ENCODE measurements at regions not wholly inside any gene's neighbourhood (a gene's known extent, or its start where the extent isn't known, plus 50 kb on each side); places are given as distances from the start of the nearest gene placed in this dataset.

- no peak for DNase-seq (ENCODE audit: low spot score)
Measured at GRCh38 chr13:28545583-28546333, 50.8 kb upstream of the FLT1 start.

All from umbilical cord (tissue), 1 donor.